ENCODE measurements at regions not wholly inside any gene's neighbourhood (a gene's known extent, or its start where the extent isn't known, plus 50 kb on each side); places are given as distances from the start of the nearest gene placed in this dataset.

DNA sequence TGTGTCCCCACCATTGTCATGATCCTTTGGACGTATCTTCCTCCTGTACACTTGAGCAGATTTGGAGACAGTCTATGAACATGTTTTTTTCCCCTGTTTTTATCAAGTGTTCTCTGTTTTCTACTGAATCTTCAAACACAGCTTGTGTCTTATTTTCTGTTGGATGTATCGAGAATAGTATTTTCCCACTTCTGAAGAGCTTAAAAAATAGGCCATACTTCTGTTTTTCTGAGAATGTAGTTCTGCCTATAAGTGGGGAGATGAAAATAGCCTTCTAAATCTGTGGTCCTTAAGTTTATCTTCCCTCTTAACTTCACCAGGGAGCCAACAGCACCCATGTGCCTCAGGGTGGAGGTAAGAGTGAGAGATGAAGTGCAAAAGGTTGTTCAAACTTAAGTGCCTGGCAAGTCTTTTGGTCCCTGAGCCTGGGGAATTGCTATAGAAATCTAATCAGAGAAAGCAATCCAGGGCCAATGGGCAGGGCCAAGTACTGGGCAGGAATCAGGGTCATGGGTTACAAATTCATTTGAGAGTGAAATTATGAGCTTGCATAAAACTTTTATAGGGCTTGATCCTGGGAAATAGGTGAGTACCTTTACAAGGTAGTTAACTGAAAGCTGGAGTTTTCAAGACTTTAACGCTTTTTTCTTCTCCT, 58.9 kb downstream of the ARF6 start:
- POLR2A ChIA-PET: no interaction called here
- Histone ChIP-seq H3K27ac (ENCODE audit: low read depth, low read length) (peak overlapping the region; percentile 57), H3K4me2 (ENCODE audit: low read length) (peak overlapping the region; percentile 72)

GRCh38 chr14:49953196-49953595, 60.3 kb downstream of the ARF6 start:
- no peaks in the 10 kb centered on the region for H3K9me2 ChIP-seq (ENCODE audit: insufficient read depth)
- H3K4me1 ChIP-seq (ENCODE audit: control insufficient read depth in 1 of 2, insufficient read depth in 2 of 2, low read length in 2 of 2): peaks cover 21 to 39% of the 10 kb centered on the region in 2 experiments
- no peaks in the 10 kb centered on the region for H3K36me3 ChIP-seq (ENCODE audit: control insufficient read depth in 1 of 2, insufficient read depth in 2 of 2, low read length in 2 of 2)
- H3K4me2 ChIP-seq (ENCODE audit: low read length): no peak overlapping the region
- intact Hi-C loops (cut with micrococcal nuclease): no loop called here
- POLR2A ChIA-PET: interaction anchor here (0.7 kb wide), 1 partner anchor 211 kb away, joined by 3 read pairs; no protein-coding TSS in a partner anchor
- TF ChIP-seq, protein P1, sequence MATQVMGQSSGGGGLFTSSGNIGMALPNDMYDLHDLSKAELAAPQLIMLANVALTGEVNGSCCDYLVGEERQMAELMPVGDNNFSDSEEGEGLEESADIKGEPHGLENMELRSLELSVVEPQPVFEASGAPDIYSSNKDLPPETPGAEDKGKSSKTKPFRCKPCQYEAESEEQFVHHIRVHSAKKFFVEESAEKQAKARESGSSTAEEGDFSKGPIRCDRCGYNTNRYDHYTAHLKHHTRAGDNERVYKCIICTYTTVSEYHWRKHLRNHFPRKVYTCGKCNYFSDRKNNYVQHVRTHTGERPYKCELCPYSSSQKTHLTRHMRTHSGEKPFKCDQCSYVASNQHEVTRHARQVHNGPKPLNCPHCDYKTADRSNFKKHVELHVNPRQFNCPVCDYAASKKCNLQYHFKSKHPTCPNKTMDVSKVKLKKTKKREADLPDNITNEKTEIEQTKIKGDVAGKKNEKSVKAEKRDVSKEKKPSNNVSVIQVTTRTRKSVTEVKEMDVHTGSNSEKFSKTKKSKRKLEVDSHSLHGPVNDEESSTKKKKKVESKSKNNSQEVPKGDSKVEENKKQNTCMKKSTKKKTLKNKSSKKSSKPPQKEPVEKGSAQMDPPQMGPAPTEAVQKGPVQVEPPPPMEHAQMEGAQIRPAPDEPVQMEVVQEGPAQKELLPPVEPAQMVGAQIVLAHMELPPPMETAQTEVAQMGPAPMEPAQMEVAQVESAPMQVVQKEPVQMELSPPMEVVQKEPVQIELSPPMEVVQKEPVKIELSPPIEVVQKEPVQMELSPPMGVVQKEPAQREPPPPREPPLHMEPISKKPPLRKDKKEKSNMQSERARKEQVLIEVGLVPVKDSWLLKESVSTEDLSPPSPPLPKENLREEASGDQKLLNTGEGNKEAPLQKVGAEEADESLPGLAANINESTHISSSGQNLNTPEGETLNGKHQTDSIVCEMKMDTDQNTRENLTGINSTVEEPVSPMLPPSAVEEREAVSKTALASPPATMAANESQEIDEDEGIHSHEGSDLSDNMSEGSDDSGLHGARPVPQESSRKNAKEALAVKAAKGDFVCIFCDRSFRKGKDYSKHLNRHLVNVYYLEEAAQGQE (IDR thresholded peaks at IDR 0.05; ENCODE audit: low read depth): no peak
- TF ChIP-seq EZH2 (IDR thresholded peaks at IDR 0.05) (no peak), ATF3 (IDR thresholded peaks at IDR 0.05) (no peak), POLR2AphosphoS5 (IDR thresholded peaks at IDR 0.05; ENCODE audit: low read depth, low read length) (no peak), CBX3 (IDR thresholded peaks at IDR 0.05; ENCODE audit: low read depth) (no peak), ZNF274 (IDR thresholded peaks at IDR 0.05; ENCODE audit: low read depth, low read length) (no peak), RAD21 (IDR thresholded peaks at IDR 0.05; ENCODE audit: low read depth) (no peak), EGR1 (IDR thresholded peaks at IDR 0.05; ENCODE audit: low read depth) (no peak), CTCF (IDR thresholded peaks at IDR 0.05 in 2 of 3, conservative IDR thresholded peaks at IDR 0.05 in 1 of 3; ENCODE audit: borderline replicate concordance in 1 of 3, insufficient read depth in 1 of 3, low read depth in 2 of 3, low read length in 2 of 3) (no peak), ELF1 (IDR thresholded peaks at IDR 0.05; ENCODE audit: borderline replicate concordance, low read depth) (no peak), SIN3A (IDR thresholded peaks at IDR 0.05; ENCODE audit: low read depth) (no peak), SP1 (IDR thresholded peaks at IDR 0.05; ENCODE audit: low read depth) (no peak), CEBPB (IDR thresholded peaks at IDR 0.05; ENCODE audit: low read depth) (no peak), YY1 (IDR thresholded peaks at IDR 0.05; ENCODE audit: extremely low read depth, insufficient replicate concordance, low read depth, low read length) (no peak), ZFX (IDR thresholded peaks at IDR 0.05) (no peak)
- H3K27me3 ChIP-seq (ENCODE audit: insufficient read depth, low read length): no peaks in the 10 kb centered on the region
- H3K4me3 ChIP-seq (replicated peaks in 1 of 2; ENCODE audit: low read depth in 1 of 2, low read length in 2 of 2): no peak overlapping the region
- no TSS peak for BruUV-seq (replicated peaks)
- no peak overlapping the region for H2AFZ ChIP-seq (ENCODE audit: low read depth, low read length, poor library complexity, severe bottlenecking)
- no peak overlapping the region for H3K9ac ChIP-seq (ENCODE audit: low read length)
- H3K27ac ChIP-seq (ENCODE audit: low read depth, low read length): no peak overlapping the region
- no peaks in the 10 kb centered on the region for H3K79me2 ChIP-seq (ENCODE audit: insufficient read depth, low read length)
- ATAC-seq (no peak), DNase-seq (ENCODE audit: low read depth, low spot score) (no peak)
- RAD21 ChIA-PET (ENCODE audit: low non-redundant PET in 1 of 2, low total read pairs in 2 of 2, uncharacterized antibody in 2 of 2, unreplicated experiment in 2 of 2): no interaction called here
- H3K9me3 ChIP-seq (ENCODE audit: control insufficient read depth in 1 of 2, insufficient read depth in 1 of 2, low read depth in 1 of 2, low read length in 2 of 2): no peaks in the 10 kb centered on the region
- H4K20me1 ChIP-seq (ENCODE audit: insufficient read depth): no peaks in the 10 kb centered on the region
- CTCF ChIA-PET: interaction anchor here (0.7 kb wide), 1 partner anchor 72 kb away, joined by 3 read pairs; no protein-coding TSS in a partner anchor

More for the DNA sequence above, 58.9 kb downstream of the ARF6 start:
- TF ChIP-seq POLR2AphosphoS5 (IDR thresholded peaks at IDR 0.05; ENCODE audit: low read depth, low read length): no peak
- Histone ChIP-seq H3K27me3 (ENCODE audit: insufficient read depth, low read length) (no peaks in the 10 kb centered on the region), H3K9me2 (ENCODE audit: insufficient read depth) (no peaks in the 10 kb centered on the region), H3K36me3 (ENCODE audit: control insufficient read depth in 1 of 2, insufficient read depth in 2 of 2, low read length in 2 of 2) (no peaks in the 10 kb centered on the region), H3K9me3 (ENCODE audit: control insufficient read depth in 1 of 2, insufficient read depth in 1 of 2, low read depth in 1 of 2, low read length in 2 of 2) (no peaks in the 10 kb centered on the region), H3K4me3 (replicated peaks in 1 of 2; ENCODE audit: low read depth in 1 of 2, low read length in 2 of 2) (no peak overlapping the region), H3K9ac (ENCODE audit: low read length) (no peak overlapping the region), H3K4me1 (ENCODE audit: control insufficient read depth in 1 of 2, insufficient read depth in 2 of 2, low read length in 2 of 2) (peaks cover 23 to 48% of the 10 kb centered on the region in 2 experiments), H3K79me2 (ENCODE audit: insufficient read depth, low read length) (no peaks in the 10 kb centered on the region), H4K20me1 (ENCODE audit: insufficient read depth) (no peaks in the 10 kb centered on the region), H2AFZ (ENCODE audit: low read depth, low read length, poor library complexity, severe bottlenecking) (peak overlapping the region; percentile 81)
- ChIA-PET RAD21 (ENCODE audit: low non-redundant PET in 1 of 2, low total read pairs in 2 of 2, uncharacterized antibody in 2 of 2, unreplicated experiment in 2 of 2) (interaction anchor here in 1 of 2 experiments (0.6 kb wide), 1 partner anchor 15 kb away, joined by 3 read pairs; no protein-coding TSS in a partner anchor), CTCF (interaction anchor here (1.1 to 1.5 kb wide), 2 partner anchors 86 to 89 kb away, joined by 3 to 4 read pairs; no protein-coding TSS in a partner anchor)
- no peak for ATAC-seq
- no TSS peak for BruUV-seq (replicated peaks)
- intact Hi-C loops (cut with micrococcal nuclease): no loop called here
- no peak for DNase-seq (ENCODE audit: low read depth, low spot score)
